Tibial artery (tissue), 4 donors: ENCODE measurements at regions not wholly inside any gene's neighbourhood (a gene's known extent, or its start where the extent isn't known, plus 50 kb on each side); places are given as distances from the start of the nearest gene placed in this dataset.
"Not testable (repeated sequence)": the region's sequence is repeated elsewhere in the genome, so short reads cannot be mapped to it uniquely, and the experiment has no call there.

Experiments used
- DNase-seq, 2 donors: peaks; one replicate each; pipeline ENCODE4 v3.0.0-alpha.2; 2019
- H3K27ac ChIP-seq, 2 donors: fragments of 200-600 bp; sonication (generic) in 1 of 2; 1 replicate in 1 of 2; 2 replicates in 1 of 2; pipeline ENCODE4 v1.5.1; 2018 to 2019; ENCODE audit warnings: mild to moderate bottlenecking in 1 of 2
- H3K27me3 ChIP-seq, 2 donors: fragments of 200-600 bp; sonication (generic) in 1 of 2; one replicate each; pipeline versions ENCODE4 v1.5.1 to v1.6.0; 2016 to 2019
- H3K36me3 ChIP-seq, 3 donors: fragments of 200-600 bp; sonication (generic) in 2 of 3; one replicate each; pipeline ENCODE4 v1.5.1; 2016 to 2019; ENCODE audit warnings: mild to moderate bottlenecking in 2 of 3
- H3K4me1 ChIP-seq, 4 donors: fragments of 200-600 bp; sonication (generic) in 2 of 4; 1 replicate in 3 of 4; 2 replicates in 1 of 4; pipeline ENCODE4 v1.5.1; 2016 to 2019
- H3K4me3 ChIP-seq, 2 donors: fragments of 200-600 bp; sonication (generic) in 1 of 2; 1 replicate in 1 of 2; 2 replicates in 1 of 2; pipeline ENCODE4 v1.5.1; 2018 to 2019; ENCODE audit warnings: mild to moderate bottlenecking in 2 of 2
- H3K9me3 ChIP-seq, 3 donors: fragments of 200-600 bp; sonication (generic) in 1 of 3; one replicate each; pipeline ENCODE4 v1.5.1; 2016 to 2019
- CTCF ChIP-seq, 2 experiments: fragments of 200-600 bp in 1 of 2; fragments of 450-650 bp in 1 of 2; IDR thresholded peaks; one replicate each; pipeline ENCODE4 v1.5.1; 2017 to 2019; ENCODE audit warnings: antibody characterized with exemption in 2 of 2, mild to moderate bottlenecking in 1 of 2, moderate library complexity in 1 of 2
- intact Hi-C: fragments of 100-400 bp; cut with DNase I; formaldehyde crosslinking; loops from one replicate; pipeline ENCODE4 v1.15.0; 2023; ENCODE audit warnings: low total_unique reads

GRCh38 chr13:86309881-86310280 is 510.7 kb upstream of the SLITRK6 start:
- intact Hi-C loops = no loop called here
- no peaks in the 10 kb centered on the region for H3K4me1 ChIP-seq
- DNase-seq = no peak
- H3K27ac ChIP-seq = no peak overlapping the region
- no peak for TF ChIP-seq CTCF (IDR thresholded peaks at IDR 0.05)
- no peaks in the 10 kb centered on the region for H3K36me3 ChIP-seq
- H3K9me3 ChIP-seq = no peaks in the 10 kb centered on the region
- H3K4me3 ChIP-seq = no peak overlapping the region
- no peaks in the 10 kb centered on the region for H3K27me3 ChIP-seq

GRCh38 chr13:86313421-86313820 is 514.2 kb upstream of the SLITRK6 start:
- H3K27me3 ChIP-seq = no peaks in the 10 kb centered on the region
- no peak overlapping the region for H3K27ac ChIP-seq
- no peaks in the 10 kb centered on the region for H3K4me1 ChIP-seq
- intact Hi-C loops = no loop called here
- no peak for DNase-seq
- no peak for TF ChIP-seq CTCF (IDR thresholded peaks at IDR 0.05)
- H3K36me3 ChIP-seq = no peaks in the 10 kb centered on the region
- H3K9me3 ChIP-seq = no peaks in the 10 kb centered on the region
- H3K4me3 ChIP-seq = no peak overlapping the region

- Histone ChIP-seq H3K4me3 (no peak overlapping the region), H3K4me1 (no peaks in the 10 kb centered on the region), H3K9me3 (peaks cover 0 to 4% (median 0%) of the 10 kb centered on the region in 3 donors), H3K27ac (no peak overlapping the region), H3K27me3 (no peaks in the 10 kb centered on the region), H3K36me3 (no peaks in the 10 kb centered on the region)
- intact Hi-C loops = no loop called here
- DNase-seq = no peak
- no peak for TF ChIP-seq CTCF (IDR thresholded peaks at IDR 0.05)
These were observed 519.2 kb upstream of the SLITRK6 start for GRCh38 chr13:86318450-86318849.

GRCh38 chr13:86324191-86324590 is 525.0 kb upstream of the SLITRK6 start:
- intact Hi-C loops = no loop called here
- H3K27ac ChIP-seq = no peak overlapping the region
- TF ChIP-seq CTCF (IDR thresholded peaks at IDR 0.05) = no peak

GRCh38 chr13:86355301-86355700 is 556.1 kb upstream of the SLITRK6 start:
- Histone ChIP-seq H3K36me3 (no peaks in the 10 kb centered on the region), H3K4me1 (no peaks in the 10 kb centered on the region), H3K9me3 (no peaks in the 10 kb centered on the region), H3K27ac (no peak overlapping the region), H3K27me3 (no peaks in the 10 kb centered on the region), H3K4me3 (no peak overlapping the region)
- no peak for DNase-seq
- intact Hi-C loops = no loop called here
- TF ChIP-seq CTCF (IDR thresholded peaks at IDR 0.05) = no peak

More at GRCh38 chr13:86324191-86324590, 525.0 kb upstream of the SLITRK6 start:
- no peak for DNase-seq
- Histone ChIP-seq H3K9me3 (peaks cover 0 to 4% (median 0%) of the 10 kb centered on the region in 3 donors), H3K36me3 (no peaks in the 10 kb centered on the region), H3K27me3 (no peaks in the 10 kb centered on the region), H3K4me3 (no peak overlapping the region), H3K4me1 (no peaks in the 10 kb centered on the region)

- intact Hi-C loops = no loop called here
- no peaks in the 10 kb centered on the region for H3K36me3 ChIP-seq
- H3K4me1 ChIP-seq = no peaks in the 10 kb centered on the region
- H3K4me3 ChIP-seq = no peak overlapping the region
- H3K27ac ChIP-seq = no peak overlapping the region
- TF ChIP-seq CTCF (IDR thresholded peaks at IDR 0.05) = no peak
- H3K27me3 ChIP-seq = no peaks in the 10 kb centered on the region
- no peaks in the 10 kb centered on the region for H3K9me3 ChIP-seq
- no peak for DNase-seq
These were observed 557.9 kb upstream of the SLITRK6 start for GRCh38 chr13:86357106-86357505.

GRCh38 chr13:86363749-86364148 is 564.5 kb upstream of the SLITRK6 start:
- H3K36me3 ChIP-seq, H3K27me3 ChIP-seq, DNase-seq, intact Hi-C loops, H3K4me3 ChIP-seq, H3K27ac ChIP-seq, H3K9me3 ChIP-seq, H3K4me1 ChIP-seq: not testable (repeated sequence)
